SK-N-SH (cell line): ENCODE measurements at regions not wholly inside any gene's neighbourhood (a gene's known extent, or its start where the extent isn't known, plus 50 kb on each side); places are given as distances from the start of the nearest gene placed in this dataset.

Source experiments
- PBX3 ChIP-seq: IDR thresholded peaks from 2 replicates; pipeline ENCODE4; 2012
- POLR2AphosphoS5 ChIP-seq: IDR thresholded peaks from 2 replicates; pipeline ENCODE4 v1.6.1; 2012; ENCODE audit warnings: low read depth, low read length
- RAD21 ChIP-seq: IDR thresholded peaks from 2 replicates; pipeline ENCODE4 v1.6.1; 2012; ENCODE audit warnings: mild to moderate bottlenecking, low read length

GRCh38 chr4:180219080-180219479, 2024.1 kb upstream of the TENM3 start:
- TF ChIP-seq PBX3 (no peak), RAD21 (no peak), POLR2AphosphoS5 (no peak)
